GM12891 (cell line): ENCODE measurements at regions not wholly inside any gene's neighbourhood (a gene's known extent, or its start where the extent isn't known, plus 50 kb on each side); places are given as distances from the start of the nearest gene placed in this dataset.

Source experiments
- POLR2A ChIP-seq: IDR thresholded peaks from 2 replicates; pipeline ENCODE4 v1.6.1; 2011; ENCODE audit warnings: low read depth, low read length, control low read depth
- POLR2AphosphoS5 ChIP-seq: IDR thresholded peaks from 2 replicates; pipeline ENCODE4 v1.6.1; 2011; ENCODE audit warnings: low read depth, low read length, control low read depth
- POU2F2 ChIP-seq: IDR thresholded peaks from 2 replicates; pipeline ENCODE4 v1.6.1; 2011; ENCODE audit warnings: low read depth, mild to moderate bottlenecking, control low read depth, low read length, moderate library complexity
- SPI1 ChIP-seq: IDR thresholded peaks from 2 replicates; pipeline ENCODE4 v1.6.1; 2011; ENCODE audit warnings: low read depth, low read length, control low read depth
- TAF1 ChIP-seq: IDR thresholded peaks from 2 replicates; pipeline ENCODE4 v1.6.1; 2011; ENCODE audit warnings: low read depth, low read length, control low read depth

DNA sequence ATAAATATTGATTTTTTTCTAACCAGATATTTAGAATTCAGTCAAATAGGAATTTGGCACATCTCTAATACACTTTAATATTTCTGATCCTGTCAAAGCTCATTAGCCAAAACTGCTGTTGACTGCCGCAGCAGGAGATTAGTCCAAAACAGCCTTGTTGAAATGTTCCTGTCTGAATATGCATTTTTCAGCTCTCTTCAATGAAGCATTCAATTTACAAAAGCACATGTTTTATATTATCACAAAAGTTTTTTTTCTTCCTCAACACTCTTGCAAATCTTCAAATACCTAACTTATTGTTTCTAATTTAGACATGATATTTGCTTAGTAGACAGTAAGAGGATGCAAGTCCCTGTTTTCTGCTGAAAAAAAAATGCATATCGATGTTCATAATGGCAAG is 140.9 kb downstream of the SPATA18 start:
- no peak for TF ChIP-seq SPI1
- no peak for TF ChIP-seq POLR2A
- TF ChIP-seq POLR2AphosphoS5 = no peak
- no peak for TF ChIP-seq TAF1
- no peak for TF ChIP-seq POU2F2
